K562 (cell line): ENCODE measurements at regions not wholly inside any gene's neighbourhood (a gene's known extent, or its start where the extent isn't known, plus 50 kb on each side); places are given as distances from the start of the nearest gene placed in this dataset.

Experiments
- ATAC-seq: fragments of 200-7000 bp; cut with Tn5 transposase; 3 replicates; pipeline ENCODE4 v1.9.1; 2020; ENCODE audit warnings: moderate library complexity
- BruUV-seq: library from RNA; stranded (reverse); fragments of 400-500 nt; replicated peaks from 2 replicates; lab custom pipeline; 2021; lab: Mats Ljungman, UMichigan
- CTCF ChIA-PET: fragments of 300-600 bp; formaldehyde crosslinking; extraction: SDS; loops from one replicate; lab custom pipeline; 2021; ENCODE audit warnings: low intra/inter-chr PET ratio; lab: Yijun Ruan, JAX
- POLR2A ChIA-PET: fragments of 300-600, 350-650 bp; sonication (Branson Sonifier 250); formaldehyde crosslinking; extraction: SDS; loops from one replicate; lab custom pipeline; 2021; ENCODE audit warnings: antibody characterized with exemption, inconsistent platforms; lab: Yijun Ruan, JAX
- DNase-seq, 4 experiments: peaks; one replicate each; pipeline versions ENCODE4 v3.0.0 to v3.0.0-alpha.2; 2011 to 2018; ENCODE audit warnings: low spot score in 3 of 4, mixed read lengths in 3 of 4; ENCODE audit errors: extremely low read depth in 1 of 4
- FAIRE-seq: peaks from 2 replicates; lab custom pipeline; 2011; peaks lifted over from hg19 to GRCh38; lab: Jason Lieb, UNC
- H2AFZ ChIP-seq: 2 replicates; pipeline ENCODE4 v1.6.0; 2011; ENCODE audit warnings: low read depth, low read length, control low read depth, inconsistent platforms
- H3K27ac ChIP-seq: fragments of 200-600 bp; 3 replicates; pipeline ENCODE4 v1.8.0; 2011; ENCODE audit warnings: low read depth, mild to moderate bottlenecking, control low read depth, inconsistent platforms, low read length, moderate library complexity, mixed read lengths; ENCODE audit errors: extremely low read depth
- H3K27me3 ChIP-seq, 2 experiments: fragments of 300-600 bp in 1 of 2; 2 replicates in 1 of 2; 3 replicates in 1 of 2; pipeline versions ENCODE4 v1.6.0 to v1.8.0; 2011; ENCODE audit warnings: inconsistent platforms in 2 of 2, low read length in 2 of 2, mild to moderate bottlenecking in 1 of 2, mixed read lengths in 1 of 2, moderate library complexity in 1 of 2; ENCODE audit not compliant: control insufficient read depth in 2 of 2, insufficient read depth in 2 of 2
- H3K36me3 ChIP-seq: fragments of 300-600 bp; 3 replicates; pipeline ENCODE4 v1.8.0; 2011; ENCODE audit warnings: mild to moderate bottlenecking, low read length, inconsistent platforms; ENCODE audit not compliant: control insufficient read depth, insufficient read depth
- H3K4me1 ChIP-seq, 2 experiments: fragments of 200-600 bp in 1 of 2; replicated peaks in 1 of 2; 2 replicates in 1 of 2; 3 replicates in 1 of 2; pipeline versions ENCODE4 v1.5.1 to v1.8.0; 2011; ENCODE audit warnings: inconsistent platforms in 2 of 2, low read length in 2 of 2, mild to moderate bottlenecking in 1 of 2, mixed read lengths in 1 of 2, moderate library complexity in 1 of 2; ENCODE audit not compliant: control insufficient read depth in 2 of 2, insufficient read depth in 2 of 2
- H3K4me2 ChIP-seq: 2 replicates; pipeline ENCODE4 v1.6.1; 2011; ENCODE audit warnings: low read length, control low read depth, inconsistent platforms, mixed read lengths; ENCODE audit not compliant: insufficient read depth
- H3K4me3 ChIP-seq: fragments of 200-600 bp; sonication (generic), shearing (Covaris generic); 2 replicates; pipeline ENCODE4 v1.5.1; 2016; ENCODE audit warnings: control low read depth, inconsistent platforms
- H3K79me2 ChIP-seq: fragments of 200-600 bp; 3 replicates; pipeline ENCODE4 v1.8.0; 2011; ENCODE audit warnings: low read length, inconsistent platforms; ENCODE audit not compliant: control insufficient read depth, insufficient read depth
- H3K9ac ChIP-seq, 2 experiments: 2 replicates each; pipeline versions ENCODE4 v1.6.0 to v1.6.1; 2011; ENCODE audit warnings: low read depth in 2 of 2, low read length in 2 of 2, control low read depth in 1 of 2, inconsistent platforms in 1 of 2, mild to moderate bottlenecking in 1 of 2, mixed read lengths in 1 of 2; ENCODE audit not compliant: insufficient read depth in 1 of 2
- H3K9me1 ChIP-seq: one replicate; pipeline ENCODE4 v1.6.0; 2011; ENCODE audit warnings: inconsistent platforms, mild to moderate bottlenecking, low read length, moderate library complexity; ENCODE audit not compliant: control insufficient read depth, insufficient read depth
- H3K9me3 ChIP-seq: replicated peaks from 2 replicates; pipeline ENCODE4 v1.5.1; 2011; ENCODE audit warnings: low read depth, low read length, inconsistent platforms; ENCODE audit not compliant: control insufficient read depth, insufficient read depth
- H4K20me1 ChIP-seq: replicated peaks from 2 replicates; pipeline ENCODE4 v1.6.1; 2011; ENCODE audit warnings: low read length, inconsistent platforms, mixed read lengths; ENCODE audit not compliant: control insufficient read depth, insufficient read depth
- BRD9 ChIP-seq: fragments of 450-650 bp; IDR thresholded peaks from 2 replicates; pipeline ENCODE4 v1.6.1; 2018; ENCODE audit warnings: low read depth; ENCODE audit not compliant: partially characterized antibody
- CSDE1 ChIP-seq, 2 experiments: fragments of 450-650 bp; IDR thresholded peaks; 2 replicates each; pipeline ENCODE4 v1.6.1; 2016; ENCODE audit warnings: mild to moderate bottlenecking in 1 of 2
- ETV5 ChIP-seq: sonication (generic); formaldehyde crosslinking; IDR thresholded peaks from 2 replicates; pipeline ENCODE4 v1.4.0; 2020; ENCODE audit warnings: low read depth, mild to moderate bottlenecking, missing genetic modification reagents
- EZH2 ChIP-seq: IDR thresholded peaks from 2 replicates; pipeline ENCODE4 v1.6.1; 2012; ENCODE audit warnings: low read depth, mild to moderate bottlenecking, inconsistent platforms, low read length, borderline replicate concordance
- HIVEP1 ChIP-seq: fragments of 250-450 bp; sonication (Bioruptor Pico); IDR thresholded peaks from 2 replicates; pipeline ENCODE4 v1.4.0; 2020; ENCODE audit warnings: mild to moderate bottlenecking
- POLR2A ChIP-seq: fragments of 450-650 bp; conservative IDR thresholded peaks from 2 replicates; pipeline ENCODE4 v1.6.1; 2016
- SIX5 ChIP-seq, 2 experiments: IDR thresholded peaks; 2 replicates each; pipeline ENCODE4 v1.6.1; 2011; ENCODE audit warnings: low read length in 2 of 2, borderline replicate concordance in 1 of 2, low read depth in 1 of 2, mild to moderate bottlenecking in 1 of 2, moderate library complexity in 1 of 2; ENCODE audit not compliant: insufficient read depth in 1 of 2
- TCF7L2 ChIP-seq: fragments of 150-350 bp; IDR thresholded peaks from 2 replicates; pipeline ENCODE4 v1.6.1; 2016; ENCODE audit warnings: low read depth, mild to moderate bottlenecking, low read length, moderate library complexity
- TCFL5 ChIP-seq: fragments of 250-450 bp; sonication (Bioruptor Pico); conservative IDR thresholded peaks from 2 replicates; pipeline ENCODE4 v1.6.1; 2021; ENCODE audit warnings: mild to moderate bottlenecking, moderate library complexity, matching md5 sums
- TRIM28 ChIP-seq: fragments of 450-650 bp; IDR thresholded peaks from 2 replicates; pipeline ENCODE4 v1.6.1; 2017
- ZNF175 ChIP-seq: fragments of 200-800 bp; sonication (Bioruptor generic); IDR thresholded peaks from 2 replicates; pipeline ENCODE4 v1.6.1; 2016; ENCODE audit warnings: low read depth, mild to moderate bottlenecking, missing genetic modification characterization, missing compliant biosample characterization
- ZNF561 ChIP-seq: fragments of 450-650 bp; formaldehyde crosslinking; conservative IDR thresholded peaks from 2 replicates; pipeline ENCODE4 v1.4.0; 2020; ENCODE audit warnings: mild to moderate bottlenecking, moderate library complexity
- WGBS: fragments of 100-300 bp; shearing (Covaris generic); methylation state at CpG from one replicate; pipeline ENCODE4 v1.1.6; 2016; ENCODE audit warnings: low coverage, mixed read lengths; ENCODE audit not compliant: insufficient coverage; ENCODE audit errors: missing lambda C conversion rate; 5-methylcytosine and 5-hydroxymethylcytosine counted together
- in situ Hi-C: fragments of 300-500 bp; cut with MboI; formaldehyde crosslinking; loops from 4 replicates; pipeline ENCODE4 v1.15.0; 2018; ENCODE audit warnings: inconsistent platforms, mixed read lengths
- intact Hi-C: fragments of 100-400 bp; cut with micrococcal nuclease; formaldehyde crosslinking; loops from 2 replicates; pipeline ENCODE4 v1.14.2; 2022
- TF ChIP-seq, protein P1 (sequence below): fragments of 450-650 bp; IDR thresholded peaks from 2 replicates; pipeline ENCODE4 v1.6.1; 2016; ENCODE audit warnings: missing biosample characterization, missing genetic modification characterization
- TF ChIP-seq, protein P2 (sequence below): fragments of 450-650 bp; formaldehyde crosslinking; IDR thresholded peaks from 2 replicates; pipeline ENCODE4 v1.4.0; 2020; ENCODE audit warnings: mild to moderate bottlenecking, mixed read lengths
- TF ChIP-seq, protein P3 (sequence below): sonication (generic); formaldehyde crosslinking; IDR thresholded peaks from 2 replicates; pipeline ENCODE4 v1.8.0; 2022; ENCODE audit warnings: missing genetic modification reagents, mild to moderate bottlenecking, borderline replicate concordance

DNA sequence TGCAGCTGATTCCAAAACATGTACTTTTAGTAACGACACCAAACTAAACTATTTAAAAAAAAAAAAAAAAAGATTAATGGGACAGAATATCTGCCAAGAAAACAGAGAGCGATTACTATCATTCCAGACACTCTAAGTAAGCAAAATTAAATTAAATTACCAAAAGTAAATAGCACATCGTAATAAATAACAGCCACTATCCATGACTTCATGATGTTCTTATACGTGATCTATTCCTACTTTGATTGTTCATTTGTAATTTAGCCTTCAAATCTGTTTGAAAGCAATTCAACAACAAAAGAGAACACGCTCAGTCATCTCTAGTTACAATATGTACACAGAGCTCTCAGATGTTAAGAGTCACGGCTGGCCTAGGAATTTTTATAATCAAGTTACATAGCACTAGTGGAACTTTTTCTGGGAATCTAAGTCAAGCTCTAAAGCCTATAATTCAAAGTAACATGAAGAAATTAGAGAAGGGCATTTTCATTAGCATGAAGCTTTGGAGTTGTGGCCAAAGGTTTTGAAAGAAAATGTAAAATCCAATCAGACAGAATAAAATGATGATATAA is 241.7 kb upstream of the NEBL start:
- TF ChIP-seq ZNF561 (CRISPR knock-in tag): no peak
- TF ChIP-seq ETV5 (CRISPR knock-in tag): no peak
- no peak for TF ChIP-seq EZH2
- TF ChIP-seq CSDE1 (IDR thresholded peaks at IDR 0.05): no peak
- TF ChIP-seq TRIM28: no peak
- no peak for TF ChIP-seq POLR2A
- TF ChIP-seq TCFL5 (CRISPR knock-in tag): no peak
- TF ChIP-seq SIX5 (IDR thresholded peaks at IDR 0.05; ENCODE audit: borderline replicate concordance in 1 of 2, insufficient read depth in 1 of 2, low read depth in 1 of 2, low read length in 2 of 2): no peak
- TF ChIP-seq, protein P1, sequence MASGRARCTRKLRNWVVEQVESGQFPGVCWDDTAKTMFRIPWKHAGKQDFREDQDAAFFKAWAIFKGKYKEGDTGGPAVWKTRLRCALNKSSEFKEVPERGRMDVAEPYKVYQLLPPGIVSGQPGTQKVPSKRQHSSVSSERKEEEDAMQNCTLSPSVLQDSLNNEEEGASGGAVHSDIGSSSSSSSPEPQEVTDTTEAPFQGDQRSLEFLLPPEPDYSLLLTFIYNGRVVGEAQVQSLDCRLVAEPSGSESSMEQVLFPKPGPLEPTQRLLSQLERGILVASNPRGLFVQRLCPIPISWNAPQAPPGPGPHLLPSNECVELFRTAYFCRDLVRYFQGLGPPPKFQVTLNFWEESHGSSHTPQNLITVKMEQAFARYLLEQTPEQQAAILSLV (tag): no peak
- TF ChIP-seq ZNF175 (CRISPR knock-in tag): no peak
- no peak for TF ChIP-seq HIVEP1 (CRISPR knock-in tag)
- no peak for TF ChIP-seq TCF7L2
- TF ChIP-seq, protein P2, sequence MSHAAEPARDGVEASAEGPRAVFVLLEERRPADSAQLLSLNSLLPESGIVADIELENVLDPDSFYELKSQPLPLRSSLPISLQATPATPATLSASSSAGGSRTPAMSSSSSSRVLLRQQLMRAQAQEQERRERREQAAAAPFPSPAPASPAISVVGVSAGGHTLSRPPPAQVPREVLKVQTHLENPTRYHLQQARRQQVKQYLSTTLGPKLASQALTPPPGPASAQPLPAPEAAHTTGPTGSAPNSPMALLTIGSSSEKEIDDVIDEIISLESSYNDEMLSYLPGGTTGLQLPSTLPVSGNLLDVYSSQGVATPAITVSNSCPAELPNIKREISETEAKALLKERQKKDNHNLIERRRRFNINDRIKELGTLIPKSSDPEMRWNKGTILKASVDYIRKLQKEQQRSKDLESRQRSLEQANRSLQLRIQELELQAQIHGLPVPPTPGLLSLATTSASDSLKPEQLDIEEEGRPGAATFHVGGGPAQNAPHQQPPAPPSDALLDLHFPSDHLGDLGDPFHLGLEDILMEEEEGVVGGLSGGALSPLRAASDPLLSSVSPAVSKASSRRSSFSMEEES (CRISPR knock-in tag): no peak
- TF ChIP-seq BRD9: no peak
- TF ChIP-seq, protein P3, sequence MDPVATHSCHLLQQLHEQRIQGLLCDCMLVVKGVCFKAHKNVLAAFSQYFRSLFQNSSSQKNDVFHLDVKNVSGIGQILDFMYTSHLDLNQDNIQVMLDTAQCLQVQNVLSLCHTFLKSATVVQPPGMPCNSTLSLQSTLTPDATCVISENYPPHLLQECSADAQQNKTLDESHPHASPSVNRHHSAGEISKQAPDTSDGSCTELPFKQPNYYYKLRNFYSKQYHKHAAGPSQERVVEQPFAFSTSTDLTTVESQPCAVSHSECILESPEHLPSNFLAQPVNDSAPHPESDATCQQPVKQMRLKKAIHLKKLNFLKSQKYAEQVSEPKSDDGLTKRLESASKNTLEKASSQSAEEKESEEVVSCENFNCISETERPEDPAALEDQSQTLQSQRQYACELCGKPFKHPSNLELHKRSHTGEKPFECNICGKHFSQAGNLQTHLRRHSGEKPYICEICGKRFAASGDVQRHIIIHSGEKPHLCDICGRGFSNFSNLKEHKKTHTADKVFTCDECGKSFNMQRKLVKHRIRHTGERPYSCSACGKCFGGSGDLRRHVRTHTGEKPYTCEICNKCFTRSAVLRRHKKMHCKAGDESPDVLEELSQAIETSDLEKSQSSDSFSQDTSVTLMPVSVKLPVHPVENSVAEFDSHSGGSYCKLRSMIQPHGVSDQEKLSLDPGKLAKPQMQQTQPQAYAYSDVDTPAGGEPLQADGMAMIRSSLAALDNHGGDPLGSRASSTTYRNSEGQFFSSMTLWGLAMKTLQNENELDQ: no peak
- ChIA-PET CTCF (no interaction called here), POLR2A (no interaction called here)
- Histone ChIP-seq H4K20me1 (no peaks in the 10 kb centered on the region), H2AFZ (no peak overlapping the region), H3K79me2 (no peaks in the 10 kb centered on the region), H3K27me3 (no peaks in the 10 kb centered on the region), H3K4me2 (no peak overlapping the region), H3K36me3 (no peaks in the 10 kb centered on the region), H3K27ac (no peak overlapping the region), H3K9me1 (no peaks in the 10 kb centered on the region), H3K9ac (no peak overlapping the region), H3K9me3 (no peaks in the 10 kb centered on the region), H3K4me1 (no peaks in the 10 kb centered on the region; a peak in 2 of 5 replicates), H3K4me3 (no peak overlapping the region)
- WGBS: 35% methylated on average over 6 of the region's 6 CpGs
- BruUV-seq: no TSS peak
- FAIRE-seq (no peak), DNase-seq (no peak), ATAC-seq (no peak)
- intact Hi-C loops: no loop called here
- in situ Hi-C loops: no loop called here
